DND-41 (cell line): ENCODE measurements at regions not wholly inside any gene's neighbourhood (a gene's known extent, or its start where the extent isn't known, plus 50 kb on each side); places are given as distances from the start of the nearest gene placed in this dataset.
A peak's percentile ranks its signal among the peaks of the same experiment; 100 is the strongest.

ENCODE experiments used
- ATAC-seq: fragments of 200-7000 bp; cut with Tn5 transposase; 3 replicates; pipeline ENCODE4 v1.9.1; 2021; ENCODE audit warnings: low read depth; ENCODE audit not compliant: insufficient read depth
- DNase-seq: peaks from one replicate; pipeline ENCODE4 v3.0.0-alpha.2; 2020
- H2AFZ ChIP-seq: 2 replicates; pipeline ENCODE4 v1.6.0; 2012; ENCODE audit warnings: low read depth, low read length
- H3K27ac ChIP-seq: 2 replicates; pipeline ENCODE4 v1.5.1; 2012; ENCODE audit warnings: low read length, inconsistent platforms
- H3K27me3 ChIP-seq: fragments of 200-600 bp; sonication (generic); 2 replicates; pipeline ENCODE4 v1.6.0; 2012; ENCODE audit warnings: low read length, mild to moderate bottlenecking, inconsistent platforms; ENCODE audit not compliant: insufficient read depth, poor library complexity
- H3K36me3 ChIP-seq: 2 replicates; pipeline ENCODE4 v1.5.1; 2012; ENCODE audit warnings: low read length, inconsistent platforms; ENCODE audit not compliant: insufficient read depth
- H3K4me1 ChIP-seq: 2 replicates; pipeline ENCODE4 v1.5.1; 2012; ENCODE audit warnings: mild to moderate bottlenecking, low read length; ENCODE audit not compliant: insufficient read depth
- H3K4me2 ChIP-seq: 2 replicates; pipeline ENCODE4 v1.6.0; 2012; ENCODE audit warnings: mild to moderate bottlenecking, moderate library complexity, low read length, inconsistent platforms; ENCODE audit not compliant: insufficient read depth
- H3K4me3 ChIP-seq, 2 experiments: fragments of 200-600 bp in 1 of 2; shearing (Covaris generic) in 1 of 2; 2 replicates each; pipeline ENCODE4 v1.5.1; 2012 to 2016; ENCODE audit warnings: inconsistent platforms in 2 of 2, low read length in 2 of 2, mild to moderate bottlenecking in 2 of 2, low read depth in 1 of 2, moderate library complexity in 1 of 2
- H3K79me2 ChIP-seq: 2 replicates; pipeline ENCODE4 v1.6.0; 2012; ENCODE audit warnings: low read length, inconsistent platforms; ENCODE audit not compliant: insufficient read depth
- H3K9ac ChIP-seq: 2 replicates; pipeline ENCODE4 v1.6.0; 2012; ENCODE audit warnings: low read depth, mild to moderate bottlenecking, inconsistent platforms, low read length, moderate library complexity
- H3K9me3 ChIP-seq: 2 replicates; pipeline ENCODE4 v1.5.1; 2012; ENCODE audit warnings: low read length, moderate library complexity, mild to moderate bottlenecking, inconsistent platforms; ENCODE audit not compliant: insufficient read depth, severe bottlenecking
- H4K20me1 ChIP-seq: 2 replicates; pipeline ENCODE4 v1.6.0; 2012; ENCODE audit warnings: low read length; ENCODE audit not compliant: insufficient read depth
- CTCF ChIP-seq: IDR thresholded peaks from 2 replicates; pipeline ENCODE4 v1.5.1; 2012; ENCODE audit warnings: borderline replicate concordance, low read length, moderate library complexity, mild to moderate bottlenecking; ENCODE audit not compliant: poor library complexity, severe bottlenecking; ENCODE audit errors: extremely low read depth
- EZH2 ChIP-seq: IDR thresholded peaks from 3 replicates; pipeline ENCODE4 v1.6.1; 2012; ENCODE audit warnings: borderline replicate concordance, low read depth, mild to moderate bottlenecking, moderate library complexity, low read length, inconsistent platforms; ENCODE audit not compliant: severe bottlenecking

DNA sequence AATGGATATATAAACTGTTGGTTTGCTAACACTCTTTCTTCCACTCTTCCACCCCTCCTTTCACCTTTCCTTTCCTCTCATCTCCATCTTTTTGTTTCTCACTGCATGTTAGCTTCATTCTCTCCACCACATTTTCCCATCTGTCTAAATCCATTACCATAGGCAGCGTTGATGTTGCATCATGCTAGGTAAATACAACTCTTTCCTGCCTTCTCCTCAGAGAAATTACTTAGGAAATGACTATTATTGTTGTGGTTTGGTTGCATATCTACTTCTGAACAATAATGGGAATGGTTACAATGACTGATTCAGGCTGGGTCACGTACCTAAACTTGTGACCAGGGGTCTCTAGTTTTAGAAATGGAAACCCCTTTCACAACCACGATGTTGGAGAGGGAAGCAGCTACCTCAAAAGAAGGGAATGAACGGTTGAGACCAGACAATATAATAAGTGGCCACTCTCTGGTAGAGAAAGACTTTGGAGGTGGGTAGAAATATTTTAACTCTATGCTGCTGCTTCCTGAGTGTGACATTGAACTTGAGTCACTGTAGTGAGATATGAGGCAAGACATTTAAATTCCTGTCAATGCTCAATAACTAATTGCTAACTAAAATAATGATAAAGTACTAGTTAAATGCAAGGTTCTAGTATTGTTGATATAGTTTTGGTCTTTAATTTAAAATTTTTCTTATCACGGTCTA, 314.1 kb upstream of the TGFBR2 start:
- no peak overlapping the region for H3K4me2 ChIP-seq
- no peaks in the 10 kb centered on the region for H4K20me1 ChIP-seq
- no peak overlapping the region for H3K4me3 ChIP-seq
- H3K9me3 ChIP-seq, result no peaks in the 10 kb centered on the region
- no peak for TF ChIP-seq EZH2
- no peak for TF ChIP-seq CTCF
- H3K27ac ChIP-seq, result no peak overlapping the region
- H3K9ac ChIP-seq, result no peak overlapping the region
- H3K4me1 ChIP-seq, result peaks cover 9% of the 10 kb centered on the region; the same call in 1 of the 2 replicates
- no peaks in the 10 kb centered on the region for H3K79me2 ChIP-seq
- H3K27me3 ChIP-seq, result no peaks in the 10 kb centered on the region
- no peaks in the 10 kb centered on the region for H3K36me3 ChIP-seq
- H2AFZ ChIP-seq, result no peak overlapping the region
- ATAC-seq (no peak), DNase-seq (no peak)

GRCh38 chr3:30293621-30294240, 312.7 kb upstream of the TGFBR2 start:
- ATAC-seq, result no peak

DNA sequence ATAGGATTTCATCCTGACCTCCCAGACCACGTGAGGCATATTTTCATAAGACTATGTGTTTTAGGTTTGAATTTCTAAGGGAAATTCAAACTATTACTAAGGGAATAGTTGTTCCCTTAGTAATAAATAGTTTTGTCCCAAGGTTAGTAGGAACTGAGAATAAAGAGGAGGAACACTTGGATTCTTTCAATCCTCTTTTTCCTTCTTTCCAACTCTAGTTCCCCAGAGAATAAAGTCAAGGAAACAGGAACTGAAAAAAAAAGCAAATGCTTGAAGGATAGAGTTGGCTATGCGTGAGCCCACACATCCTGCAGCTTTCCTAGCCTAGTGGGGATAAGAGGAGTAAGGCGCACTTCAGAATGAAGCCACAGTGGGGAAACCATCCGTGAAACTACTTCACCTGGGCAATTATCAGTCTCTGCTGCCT, 312.1 kb upstream of the TGFBR2 start:
- Histone ChIP-seq H2AFZ (no peak overlapping the region), H3K79me2 (no peaks in the 10 kb centered on the region), H3K9ac (no peak overlapping the region), H3K4me3 (no peak overlapping the region), H3K9me3 (no peaks in the 10 kb centered on the region), H3K36me3 (no peaks in the 10 kb centered on the region), H3K4me1 (peaks cover 7% of the 10 kb centered on the region; the same call in 1 of the 2 replicates), H3K4me2 (no peak overlapping the region), H4K20me1 (no peaks in the 10 kb centered on the region), H3K27me3 (no peaks in the 10 kb centered on the region), H3K27ac (no peak overlapping the region)
- ATAC-seq (0 out of 3 replicates have a peak, but pooled peaks have one; percentile 33), DNase-seq (no peak)
- no peak for TF ChIP-seq CTCF
- TF ChIP-seq EZH2, result no peak

More at GRCh38 chr3:30293621-30294240, 312.7 kb upstream of the TGFBR2 start:
- Histone ChIP-seq H3K4me2 (no peak overlapping the region), H3K27ac (no peak overlapping the region), H3K9ac (no peak overlapping the region), H3K4me3 (no peak overlapping the region), H2AFZ (no peak overlapping the region), H3K9me3 (no peaks in the 10 kb centered on the region), H4K20me1 (no peaks in the 10 kb centered on the region), H3K4me1 (peaks cover 9% of the 10 kb centered on the region; the same call in 1 of the 2 replicates), H3K27me3 (no peaks in the 10 kb centered on the region), H3K79me2 (no peaks in the 10 kb centered on the region), H3K36me3 (no peaks in the 10 kb centered on the region)
- DNase-seq, result no peak
- no peak for TF ChIP-seq CTCF
